DND-41 (cell line): ENCODE measurements at regions not wholly inside any gene's neighbourhood (a gene's known extent, or its start where the extent isn't known, plus 50 kb on each side); places are given as distances from the start of the nearest gene placed in this dataset.
A peak's percentile ranks its signal among the peaks of the same experiment; 100 is the strongest.

Experiments
- ATAC-seq: fragments of 200-7000 bp; cut with Tn5 transposase; 3 replicates; pipeline ENCODE4 v1.9.1; 2021; ENCODE audit warnings: low read depth; ENCODE audit not compliant: insufficient read depth
- DNase-seq: peaks from one replicate; pipeline ENCODE4 v3.0.0-alpha.2; 2020
- H2AFZ ChIP-seq: 2 replicates; pipeline ENCODE4 v1.6.0; 2012; ENCODE audit warnings: low read depth, low read length
- H3K27ac ChIP-seq: 2 replicates; pipeline ENCODE4 v1.5.1; 2012; ENCODE audit warnings: low read length, inconsistent platforms
- H3K27me3 ChIP-seq: fragments of 200-600 bp; sonication (generic); 2 replicates; pipeline ENCODE4 v1.6.0; 2012; ENCODE audit warnings: low read length, mild to moderate bottlenecking, inconsistent platforms; ENCODE audit not compliant: insufficient read depth, poor library complexity
- H3K36me3 ChIP-seq: 2 replicates; pipeline ENCODE4 v1.5.1; 2012; ENCODE audit warnings: low read length, inconsistent platforms; ENCODE audit not compliant: insufficient read depth
- H3K4me1 ChIP-seq: 2 replicates; pipeline ENCODE4 v1.5.1; 2012; ENCODE audit warnings: mild to moderate bottlenecking, low read length; ENCODE audit not compliant: insufficient read depth
- H3K4me2 ChIP-seq: 2 replicates; pipeline ENCODE4 v1.6.0; 2012; ENCODE audit warnings: mild to moderate bottlenecking, moderate library complexity, low read length, inconsistent platforms; ENCODE audit not compliant: insufficient read depth
- H3K4me3 ChIP-seq, 2 experiments: fragments of 200-600 bp in 1 of 2; shearing (Covaris generic) in 1 of 2; 2 replicates each; pipeline ENCODE4 v1.5.1; 2012 to 2016; ENCODE audit warnings: inconsistent platforms in 2 of 2, low read length in 2 of 2, mild to moderate bottlenecking in 2 of 2, low read depth in 1 of 2, moderate library complexity in 1 of 2
- H3K79me2 ChIP-seq: 2 replicates; pipeline ENCODE4 v1.6.0; 2012; ENCODE audit warnings: low read length, inconsistent platforms; ENCODE audit not compliant: insufficient read depth
- H3K9ac ChIP-seq: 2 replicates; pipeline ENCODE4 v1.6.0; 2012; ENCODE audit warnings: low read depth, mild to moderate bottlenecking, inconsistent platforms, low read length, moderate library complexity
- H3K9me3 ChIP-seq: 2 replicates; pipeline ENCODE4 v1.5.1; 2012; ENCODE audit warnings: low read length, moderate library complexity, mild to moderate bottlenecking, inconsistent platforms; ENCODE audit not compliant: insufficient read depth, severe bottlenecking
- H4K20me1 ChIP-seq: 2 replicates; pipeline ENCODE4 v1.6.0; 2012; ENCODE audit warnings: low read length; ENCODE audit not compliant: insufficient read depth
- CTCF ChIP-seq: IDR thresholded peaks from 2 replicates; pipeline ENCODE4 v1.5.1; 2012; ENCODE audit warnings: borderline replicate concordance, low read length, moderate library complexity, mild to moderate bottlenecking; ENCODE audit not compliant: poor library complexity, severe bottlenecking; ENCODE audit errors: extremely low read depth
- EZH2 ChIP-seq: IDR thresholded peaks from 3 replicates; pipeline ENCODE4 v1.6.1; 2012; ENCODE audit warnings: borderline replicate concordance, low read depth, mild to moderate bottlenecking, moderate library complexity, low read length, inconsistent platforms; ENCODE audit not compliant: severe bottlenecking

GRCh38 chr4:177047070-177047850 lies 254.5 kb upstream of the VEGFC start:
- H3K4me3 ChIP-seq: no peak overlapping the region

GRCh38 chr4:177047851-177048174 lies 255.1 kb upstream of the VEGFC start:
- H3K4me2 ChIP-seq: no peak overlapping the region
- peaks cover 55% of the 10 kb centered on the region for H3K36me3 ChIP-seq
- H3K79me2 ChIP-seq: peaks cover 47% of the 10 kb centered on the region
- no peak for DNase-seq
- H3K27me3 ChIP-seq: no peaks in the 10 kb centered on the region
- ATAC-seq: no peak
- no peak overlapping the region for H3K27ac ChIP-seq
- no peaks in the 10 kb centered on the region for H3K4me1 ChIP-seq
- peaks cover 27% of the 10 kb centered on the region; the same call in 1 of the 2 replicates for H4K20me1 ChIP-seq
- TF ChIP-seq EZH2: no peak
- no peak for TF ChIP-seq CTCF
- no peaks in the 10 kb centered on the region for H3K9me3 ChIP-seq
- no peak overlapping the region for H3K4me3 ChIP-seq
- no peak overlapping the region for H2AFZ ChIP-seq
- no peak overlapping the region for H3K9ac ChIP-seq

More at GRCh38 chr4:177047070-177047850, 254.5 kb upstream of the VEGFC start:
- peak; percentile 67 for DNase-seq
- no peaks in the 10 kb centered on the region for H3K27me3 ChIP-seq
- TF ChIP-seq EZH2 (no peak), CTCF (peak; percentile 91)
- H2AFZ ChIP-seq: no peak overlapping the region
- H3K4me1 ChIP-seq: no peaks in the 10 kb centered on the region
- no peak overlapping the region for H3K4me2 ChIP-seq
- peaks cover 47% of the 10 kb centered on the region for H3K79me2 ChIP-seq
- ATAC-seq: peak; percentile 92
- no peak overlapping the region for H3K9ac ChIP-seq
- peaks cover 27% of the 10 kb centered on the region; the same call in 1 of the 2 replicates for H4K20me1 ChIP-seq
- no peaks in the 10 kb centered on the region for H3K9me3 ChIP-seq
- H3K27ac ChIP-seq: no peak overlapping the region
- H3K36me3 ChIP-seq: peaks cover 58% of the 10 kb centered on the region

GRCh38 chr4:177051473-177052060 lies 258.1 kb upstream of the NEIL3 start:
- peaks cover 54% of the 10 kb centered on the region for H3K79me2 ChIP-seq
- no peaks in the 10 kb centered on the region for H3K27me3 ChIP-seq
- H3K4me3 ChIP-seq: no peak overlapping the region
- DNase-seq: peak; percentile 37
- H2AFZ ChIP-seq: no peak overlapping the region
- peak; percentile 69 for ATAC-seq
- H3K9ac ChIP-seq: no peak overlapping the region
- peaks cover 26% of the 10 kb centered on the region for H3K36me3 ChIP-seq
- H3K4me1 ChIP-seq: no peaks in the 10 kb centered on the region
- H4K20me1 ChIP-seq: peaks cover 18% of the 10 kb centered on the region; the same call in 1 of the 2 replicates
- peak; percentile 66 for TF ChIP-seq CTCF
- TF ChIP-seq EZH2: no peak
- H3K4me2 ChIP-seq: no peak overlapping the region
- H3K9me3 ChIP-seq: no peaks in the 10 kb centered on the region
- no peak overlapping the region for H3K27ac ChIP-seq
